SK-N-SH (cell line): ENCODE measurements at regions not wholly inside any gene's neighbourhood (a gene's known extent, or its start where the extent isn't known, plus 50 kb on each side); places are given as distances from the start of the nearest gene placed in this dataset.

Experiments used
- CTCF ChIA-PET: fragments of 300-600, 350-600 bp; formaldehyde crosslinking; extraction: SDS; loops from one replicate; lab custom pipeline; 2021; lab: Yijun Ruan, JAX
- POLR2A ChIA-PET: fragments of 350-600 bp; sonication (Branson Sonifier 250); formaldehyde crosslinking; extraction: SDS; loops from one replicate; lab custom pipeline; 2020; ENCODE audit warnings: antibody characterized with exemption, inconsistent platforms; lab: Yijun Ruan, JAX
- DNase-seq: peaks from one replicate; pipeline ENCODE4 v3.0.0; 2012
- H2AFZ ChIP-seq: fragments of 200-600 bp; sonication (generic); 2 replicates; pipeline ENCODE4 v1.8.1; 2016; ENCODE audit warnings: antibody characterized with exemption, mild to moderate bottlenecking, low read depth
- H3F3A ChIP-seq: fragments of 200-600 bp; sonication (generic); replicated peaks from 2 replicates; pipeline ENCODE3; 2016; ENCODE audit warnings: antibody characterized with exemption, mild to moderate bottlenecking; ENCODE audit not compliant: insufficient read depth
- H3K27ac ChIP-seq, 2 experiments: fragments of 200-500 bp in 1 of 2; fragments of 200-600 bp in 1 of 2; sonication (Bioruptor generic) in 1 of 2; sonication (generic), shearing (Covaris generic) in 1 of 2; 2 replicates each; pipeline versions ENCODE4 v1.5.1 to v1.6.1; 2014 to 2016; ENCODE audit warnings: low read depth in 2 of 2, inconsistent platforms in 1 of 2, low read length in 1 of 2, mild to moderate bottlenecking in 1 of 2, mixed read lengths in 1 of 2
- H3K27me3 ChIP-seq: fragments of 200-600 bp; sonication (generic), shearing (Covaris generic); 2 replicates; pipeline ENCODE4 v1.6.1; 2016; ENCODE audit warnings: mixed run types; ENCODE audit not compliant: insufficient read depth
- H3K36me3 ChIP-seq, 2 experiments: fragments of 200-500 bp in 1 of 2; fragments of 200-600 bp in 1 of 2; sonication (Bioruptor generic) in 1 of 2; sonication (generic) in 1 of 2; replicated peaks in 1 of 2; 2 replicates each; pipeline versions ENCODE3 to v1.5.1; 2014 to 2016; ENCODE audit warnings: low read length in 1 of 2, mild to moderate bottlenecking in 1 of 2; ENCODE audit not compliant: insufficient read depth in 2 of 2, control insufficient read depth in 1 of 2
- H3K4me1 ChIP-seq, 2 experiments: fragments of 200-500 bp in 1 of 2; fragments of 200-600 bp in 1 of 2; sonication (Bioruptor generic) in 1 of 2; sonication (generic), shearing (Covaris generic) in 1 of 2; 2 replicates each; pipeline versions ENCODE4 v1.5.1 to v1.6.1; 2014 to 2016; ENCODE audit warnings: low read depth in 1 of 2, low read length in 1 of 2, mixed run types in 1 of 2; ENCODE audit not compliant: insufficient read depth in 2 of 2, control insufficient read depth in 1 of 2
- H3K4me2 ChIP-seq: fragments of 200-600 bp; sonication (generic), shearing (Covaris generic); 2 replicates; pipeline ENCODE4 v1.6.1; 2017; ENCODE audit warnings: mixed run types
- H3K4me3 ChIP-seq, 2 experiments: fragments of 200-500 bp in 1 of 2; fragments of 200-600 bp in 1 of 2; sonication (Bioruptor generic) in 1 of 2; sonication (generic), shearing (Covaris generic) in 1 of 2; 2 replicates each; pipeline versions ENCODE4 v1.5.1 to v1.8.1; 2014 to 2016; ENCODE audit warnings: low read depth in 2 of 2, inconsistent platforms in 1 of 2, low read length in 1 of 2, mild to moderate bottlenecking in 1 of 2, mixed read lengths in 1 of 2, moderate library complexity in 1 of 2
- H3K79me2 ChIP-seq: fragments of 200-600 bp; sonication (generic); 2 replicates; pipeline ENCODE4 v1.8.1; 2017; ENCODE audit warnings: mild to moderate bottlenecking; ENCODE audit not compliant: insufficient read depth
- H3K9ac ChIP-seq: fragments of 200-600 bp; sonication (generic); 2 replicates; pipeline ENCODE4 v1.6.1; 2017; ENCODE audit warnings: mixed run types
- H3K9me2 ChIP-seq: fragments of 200-600 bp; sonication (generic); 2 replicates; pipeline ENCODE4 v1.6.1; 2017; ENCODE audit warnings: mixed run types
- H3K9me3 ChIP-seq: fragments of 200-600 bp; sonication (generic); 2 replicates; pipeline ENCODE4 v1.6.1; 2017; ENCODE audit warnings: mixed run types, mild to moderate bottlenecking, moderate library complexity
- H4K20me1 ChIP-seq: fragments of 200-600 bp; sonication (generic); 2 replicates; pipeline ENCODE4 v1.6.1; 2017; ENCODE audit warnings: mild to moderate bottlenecking, mixed run types; ENCODE audit not compliant: insufficient read depth
- CHD2 ChIP-seq: fragments of 150-350 bp; IDR thresholded peaks from 2 replicates; pipeline ENCODE4 v1.6.1; 2018; ENCODE audit warnings: low read length; ENCODE audit not compliant: partially characterized antibody
- ELF1 ChIP-seq: IDR thresholded peaks from 2 replicates; pipeline ENCODE4 v1.4.0; 2012
- GABPA ChIP-seq: IDR thresholded peaks from 2 replicates; pipeline ENCODE4 v1.4.0; 2012; ENCODE audit warnings: low read depth, mild to moderate bottlenecking
- GATA2 ChIP-seq: sonication (generic); formaldehyde crosslinking; IDR thresholded peaks from 2 replicates; pipeline ENCODE4 v1.5.0; 2020; ENCODE audit warnings: mild to moderate bottlenecking, missing genetic modification reagents
- RXRA ChIP-seq: IDR thresholded peaks from 2 replicates; pipeline ENCODE4 v1.4.0; 2012; ENCODE audit warnings: low read depth, mild to moderate bottlenecking, borderline replicate concordance
- TEAD4 ChIP-seq: IDR thresholded peaks from 2 replicates; pipeline ENCODE4 v1.4.0; 2012; ENCODE audit warnings: mild to moderate bottlenecking, borderline replicate concordance; ENCODE audit not compliant: insufficient read depth
- YY1 ChIP-seq: IDR thresholded peaks from 2 replicates; pipeline ENCODE4 v1.4.0; 2012; ENCODE audit warnings: low read depth, mild to moderate bottlenecking
- WGBS: methylation state at CpG from one replicate; pipeline ENCODE4 v1.1.6; 2017; ENCODE audit warnings: low lambda C conversion rate; 5-methylcytosine and 5-hydroxymethylcytosine counted together
- TF ChIP-seq, protein P1 (sequence below): fragments of 150-350 bp; IDR thresholded peaks from 2 replicates; pipeline ENCODE4 v1.6.1; 2016; ENCODE audit warnings: mild to moderate bottlenecking, low read depth, low read length
- TF ChIP-seq, protein P2 (sequence below): IDR thresholded peaks from 2 replicates; pipeline ENCODE4 v1.6.1; 2012; ENCODE audit warnings: mild to moderate bottlenecking, low read depth, low read length, moderate library complexity

- CTCF ChIA-PET: no interaction called here
- Histone ChIP-seq H3K4me2 (no peak overlapping the region), H3K4me3 (no peak overlapping the region), H3K27me3 (no peaks in the 10 kb centered on the region), H3K36me3 (no peaks in the 10 kb centered on the region), H3K4me1 (no peaks in the 10 kb centered on the region), H3K9me3 (no peaks in the 10 kb centered on the region), H3K27ac (no peak overlapping the region), H3K9ac (no peak overlapping the region), H2AFZ (no peak overlapping the region), H4K20me1 (no peaks in the 10 kb centered on the region), H3K9me2 (no peaks in the 10 kb centered on the region), H3K79me2 (no peaks in the 10 kb centered on the region), H3F3A (no peaks in the 10 kb centered on the region)
- WGBS: 1% methylated on average over 3 of the region's 3 CpGs
- DNase-seq: no peak
- POLR2A ChIA-PET: no interaction called here
- TF ChIP-seq, protein P1, sequence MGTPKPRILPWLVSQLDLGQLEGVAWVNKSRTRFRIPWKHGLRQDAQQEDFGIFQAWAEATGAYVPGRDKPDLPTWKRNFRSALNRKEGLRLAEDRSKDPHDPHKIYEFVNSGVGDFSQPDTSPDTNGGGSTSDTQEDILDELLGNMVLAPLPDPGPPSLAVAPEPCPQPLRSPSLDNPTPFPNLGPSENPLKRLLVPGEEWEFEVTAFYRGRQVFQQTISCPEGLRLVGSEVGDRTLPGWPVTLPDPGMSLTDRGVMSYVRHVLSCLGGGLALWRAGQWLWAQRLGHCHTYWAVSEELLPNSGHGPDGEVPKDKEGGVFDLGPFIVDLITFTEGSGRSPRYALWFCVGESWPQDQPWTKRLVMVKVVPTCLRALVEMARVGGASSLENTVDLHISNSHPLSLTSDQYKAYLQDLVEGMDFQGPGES: no peak
- no peak for TF ChIP-seq ELF1
- TF ChIP-seq, protein P2, sequence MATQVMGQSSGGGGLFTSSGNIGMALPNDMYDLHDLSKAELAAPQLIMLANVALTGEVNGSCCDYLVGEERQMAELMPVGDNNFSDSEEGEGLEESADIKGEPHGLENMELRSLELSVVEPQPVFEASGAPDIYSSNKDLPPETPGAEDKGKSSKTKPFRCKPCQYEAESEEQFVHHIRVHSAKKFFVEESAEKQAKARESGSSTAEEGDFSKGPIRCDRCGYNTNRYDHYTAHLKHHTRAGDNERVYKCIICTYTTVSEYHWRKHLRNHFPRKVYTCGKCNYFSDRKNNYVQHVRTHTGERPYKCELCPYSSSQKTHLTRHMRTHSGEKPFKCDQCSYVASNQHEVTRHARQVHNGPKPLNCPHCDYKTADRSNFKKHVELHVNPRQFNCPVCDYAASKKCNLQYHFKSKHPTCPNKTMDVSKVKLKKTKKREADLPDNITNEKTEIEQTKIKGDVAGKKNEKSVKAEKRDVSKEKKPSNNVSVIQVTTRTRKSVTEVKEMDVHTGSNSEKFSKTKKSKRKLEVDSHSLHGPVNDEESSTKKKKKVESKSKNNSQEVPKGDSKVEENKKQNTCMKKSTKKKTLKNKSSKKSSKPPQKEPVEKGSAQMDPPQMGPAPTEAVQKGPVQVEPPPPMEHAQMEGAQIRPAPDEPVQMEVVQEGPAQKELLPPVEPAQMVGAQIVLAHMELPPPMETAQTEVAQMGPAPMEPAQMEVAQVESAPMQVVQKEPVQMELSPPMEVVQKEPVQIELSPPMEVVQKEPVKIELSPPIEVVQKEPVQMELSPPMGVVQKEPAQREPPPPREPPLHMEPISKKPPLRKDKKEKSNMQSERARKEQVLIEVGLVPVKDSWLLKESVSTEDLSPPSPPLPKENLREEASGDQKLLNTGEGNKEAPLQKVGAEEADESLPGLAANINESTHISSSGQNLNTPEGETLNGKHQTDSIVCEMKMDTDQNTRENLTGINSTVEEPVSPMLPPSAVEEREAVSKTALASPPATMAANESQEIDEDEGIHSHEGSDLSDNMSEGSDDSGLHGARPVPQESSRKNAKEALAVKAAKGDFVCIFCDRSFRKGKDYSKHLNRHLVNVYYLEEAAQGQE: no peak
- no peak for TF ChIP-seq RXRA
- no peak for TF ChIP-seq GABPA
- no peak for TF ChIP-seq GATA2 (CRISPR knock-in tag)
- no peak for TF ChIP-seq CHD2
Measured at GRCh38 chr3:144312702-144313101, 341.1 kb downstream of the DIPK2A start.

GRCh38 chr3:144314946-144315345 is 343.3 kb downstream of the DIPK2A start:
- CTCF ChIA-PET: no interaction called here
- Histone ChIP-seq H3K79me2 (no peaks in the 10 kb centered on the region), H4K20me1 (no peaks in the 10 kb centered on the region), H3K4me2 (no peak overlapping the region), H3K9me2 (no peaks in the 10 kb centered on the region), H3K9me3 (no peaks in the 10 kb centered on the region), H3K9ac (no peak overlapping the region), H3K27ac (no peak overlapping the region), H3K27me3 (no peaks in the 10 kb centered on the region), H3K36me3 (no peaks in the 10 kb centered on the region), H3K4me3 (no peak overlapping the region), H3K4me1 (no peaks in the 10 kb centered on the region), H3F3A (no peaks in the 10 kb centered on the region), H2AFZ (no peak overlapping the region)
- POLR2A ChIA-PET: no interaction called here
- DNase-seq: no peak
- 0% methylated on average over 3 of the region's 3 CpGs for WGBS
- TF ChIP-seq YY1 (no peak), TEAD4 (no peak), CHD2 (no peak), GATA2 (CRISPR knock-in tag) (no peak)
